HG02642 (cell line): ENCODE measurements at regions not wholly inside any gene's neighbourhood (a gene's known extent, or its start where the extent isn't known, plus 50 kb on each side); places are given as distances from the start of the nearest gene placed in this dataset.

Source experiments
- ATAC-seq: cut with Tn5 transposase; IDR thresholded peaks from one replicate; pipeline ENCODE4 v1.9.1; 2021; ENCODE audit warnings: mild to moderate bottlenecking; ENCODE audit not compliant: unreplicated experiment, poor library complexity

- no peak for ATAC-seq
Observed at GRCh38 chr18:22539051-22539765, 121.5 kb upstream of the CTAGE1 start.

- ATAC-seq, result no peak
Observed at GRCh38 chr18:22541232-22541631, 123.5 kb upstream of the CTAGE1 start.

- ATAC-seq, result no peak
Observed at GRCh38 chr18:22542406-22542835, 124.7 kb upstream of the CTAGE1 start.

GRCh38 chr18:22543769-22544168 is 126.1 kb upstream of the CTAGE1 start:
- ATAC-seq, result no peak

GRCh38 chr18:22544626-22545025 is 126.9 kb upstream of the CTAGE1 start:
- no peak for ATAC-seq

- ATAC-seq, result no peak
Observed at GRCh38 chr18:22545066-22545760, 127.5 kb upstream of the CTAGE1 start.

GRCh38 chr18:22546905-22547570 is 129.3 kb upstream of the CTAGE1 start:
- ATAC-seq, result no peak

- no peak for ATAC-seq
Observed at GRCh38 chr18:22547807-22548561, 130.3 kb upstream of the CTAGE1 start.

- no peak for ATAC-seq
Observed at GRCh38 chr18:22549260-22549937, 131.7 kb upstream of the CTAGE1 start.

- ATAC-seq, result no peak
Observed at GRCh38 chr18:22550366-22550765, 132.7 kb upstream of the CTAGE1 start.

- ATAC-seq, result no peak
Observed at GRCh38 chr18:22550861-22551260, 133.1 kb upstream of the CTAGE1 start.

- ATAC-seq, result no peak
Observed at GRCh38 chr18:22551536-22552151, 133.9 kb upstream of the CTAGE1 start.

GRCh38 chr18:22552254-22552653 is 134.5 kb upstream of the CTAGE1 start:
- ATAC-seq, result no peak

- ATAC-seq, result no peak
Observed at GRCh38 chr18:22552899-22553460, 135.3 kb upstream of the CTAGE1 start.

- no peak for ATAC-seq
Observed at GRCh38 chr18:22556222-22557167, 138.8 kb upstream of the CTAGE1 start.

- ATAC-seq, result no peak
Observed at GRCh38 chr18:22557168-22557941, 139.6 kb upstream of the CTAGE1 start.

GRCh38 chr18:22558945-22559385 is 141.2 kb upstream of the CTAGE1 start:
- ATAC-seq, result no peak
